Ovary (tissue), 7 donors: ENCODE measurements at regions not wholly inside any gene's neighbourhood (a gene's known extent, or its start where the extent isn't known, plus 50 kb on each side); places are given as distances from the start of the nearest gene placed in this dataset.

Experiments
- DNase-seq, 5 donors: peaks; one replicate each; pipeline ENCODE4 v3.0.0-alpha.2; 2019 to 2020
- H3K27ac ChIP-seq, 2 donors: fragments of 200-600 bp; one replicate each; pipeline versions ENCODE4 v1.5.1 to v1.8.0; 2019 to 2022
- H3K27me3 ChIP-seq: fragments of 200-600 bp; one replicate; pipeline ENCODE4 v1.8.0; 2022
- H3K36me3 ChIP-seq: fragments of 200-600 bp; sonication (generic); one replicate; pipeline ENCODE4 v1.5.1; 2019
- H3K4me1 ChIP-seq: one replicate; pipeline ENCODE4 v1.8.1; 2013; ENCODE audit warnings: mild to moderate bottlenecking, moderate library complexity; ENCODE audit not compliant: insufficient read depth
- H3K4me3 ChIP-seq: fragments of 200-600 bp; sonication (generic); one replicate; pipeline ENCODE4 v1.5.1; 2017
- H3K9me3 ChIP-seq, 2 donors: fragments of 200-600 bp in 1 of 2; sonication (generic) in 1 of 2; one replicate each; pipeline versions ENCODE4 v1.5.1 to v1.8.1; 2013 to 2019; ENCODE audit warnings: mild to moderate bottlenecking in 1 of 2, moderate library complexity in 1 of 2
- EP300 ChIP-seq: sonication (generic); formaldehyde crosslinking; IDR thresholded peaks from one replicate; pipeline ENCODE4 v1.6.1; 2017; ENCODE audit warnings: antibody characterized with exemption
- POLR2A ChIP-seq: fragments of 450-650 bp; IDR thresholded peaks from one replicate; pipeline ENCODE4 v1.6.1; 2017; ENCODE audit warnings: antibody characterized with exemption, mild to moderate bottlenecking, moderate library complexity
- WGBS, 3 donors: extraction: QIAGEN DNeasy Blood & Tissue Kit in 1 of 3; methylation state at CpG; one replicate each; pipeline versions ENCODE4 v1.1.5 to v1.1.7; 2013 to 2017; 5-methylcytosine and 5-hydroxymethylcytosine counted together
- intact Hi-C, 4 donors: fragments of 100-400 bp; cut with DNase I; formaldehyde crosslinking; loops; one replicate each; pipeline versions ENCODE4 v1.11.0 to v1.15.1; 2022 to 2023
- TF ChIP-seq, protein P1 (sequence below), 3 donors: fragments of 450-650 bp in 2 of 3; fragments of 200-600 bp in 1 of 3; IDR thresholded peaks; one replicate each; pipeline versions ENCODE4 v1.5.1 to v1.8.0; 2016 to 2022; ENCODE audit warnings: antibody characterized with exemption in 3 of 3, mild to moderate bottlenecking in 1 of 3
- donor health status: DM: no; HTN: no; CAD: no; lungs with moderate emphysema.
- donor health status: DM: no; HTN: no; CAD: no.
- donor health status: Bipolar disorder and iron deficiency.
- donor health status: DM: no; HTN: no; CAD: no.
- donor health status: DM: yes; HTN: yes; CAD: no.

GRCh38 chr5:54886866-54887265 lies 98.5 kb downstream of the ESM1 start:
- no peak for DNase-seq
- Histone ChIP-seq H3K36me3 (no peaks in the 10 kb centered on the region), H3K4me1 (peaks cover 3% of the 10 kb centered on the region), H3K9me3 (no peaks in the 10 kb centered on the region), H3K27ac (no peak overlapping the region), H3K4me3 (no peak overlapping the region), H3K27me3 (no peaks in the 10 kb centered on the region)
- TF ChIP-seq, protein P1, sequence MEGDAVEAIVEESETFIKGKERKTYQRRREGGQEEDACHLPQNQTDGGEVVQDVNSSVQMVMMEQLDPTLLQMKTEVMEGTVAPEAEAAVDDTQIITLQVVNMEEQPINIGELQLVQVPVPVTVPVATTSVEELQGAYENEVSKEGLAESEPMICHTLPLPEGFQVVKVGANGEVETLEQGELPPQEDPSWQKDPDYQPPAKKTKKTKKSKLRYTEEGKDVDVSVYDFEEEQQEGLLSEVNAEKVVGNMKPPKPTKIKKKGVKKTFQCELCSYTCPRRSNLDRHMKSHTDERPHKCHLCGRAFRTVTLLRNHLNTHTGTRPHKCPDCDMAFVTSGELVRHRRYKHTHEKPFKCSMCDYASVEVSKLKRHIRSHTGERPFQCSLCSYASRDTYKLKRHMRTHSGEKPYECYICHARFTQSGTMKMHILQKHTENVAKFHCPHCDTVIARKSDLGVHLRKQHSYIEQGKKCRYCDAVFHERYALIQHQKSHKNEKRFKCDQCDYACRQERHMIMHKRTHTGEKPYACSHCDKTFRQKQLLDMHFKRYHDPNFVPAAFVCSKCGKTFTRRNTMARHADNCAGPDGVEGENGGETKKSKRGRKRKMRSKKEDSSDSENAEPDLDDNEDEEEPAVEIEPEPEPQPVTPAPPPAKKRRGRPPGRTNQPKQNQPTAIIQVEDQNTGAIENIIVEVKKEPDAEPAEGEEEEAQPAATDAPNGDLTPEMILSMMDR (IDR thresholded peaks at IDR 0.05): no peak
- TF ChIP-seq EP300: no peak
- no peak for TF ChIP-seq POLR2A
- intact Hi-C loops: no loop called here
- WGBS, 3 donors: 81 to 88% (median 86%) methylated on average over 1 of the region's 1 CpG

GRCh38 chr5:54885636-54886035 lies 99.8 kb downstream of the ESM1 start:
- WGBS, 3 donors: 94 to 100% (median 95%) methylated on average over 3 of the region's 3 CpGs
- H3K36me3 ChIP-seq: no peaks in the 10 kb centered on the region
- H3K27me3 ChIP-seq: no peaks in the 10 kb centered on the region
- peaks cover 3% of the 10 kb centered on the region for H3K4me1 ChIP-seq
- no peak overlapping the region for H3K4me3 ChIP-seq
- TF ChIP-seq, protein P1 (IDR thresholded peaks at IDR 0.05): no peak
- no peak for TF ChIP-seq EP300
- no peak for TF ChIP-seq POLR2A
- no peak for DNase-seq
- H3K27ac ChIP-seq: no peak overlapping the region
- H3K9me3 ChIP-seq: no peaks in the 10 kb centered on the region
- intact Hi-C loops: no loop called here

- peak overlapping the region in 1 of 2 donors; percentile 16 for H3K27ac ChIP-seq
- WGBS, 3 donors: 47 to 61% (median 51%) methylated on average over 12 to 18 of the region's 18 CpGs
- no peaks in the 10 kb centered on the region for H3K36me3 ChIP-seq
- peak in 3 of 5 donors; percentile 10 to 42 (median 19) for DNase-seq
- intact Hi-C loops: no loop called here
- no peaks in the 10 kb centered on the region for H3K9me3 ChIP-seq
- peak overlapping the region; percentile 45 for H3K4me3 ChIP-seq
- TF ChIP-seq EP300 (no peak), POLR2A (no peak)
- TF ChIP-seq, protein P1 (IDR thresholded peaks at IDR 0.05): no peak
- H3K4me1 ChIP-seq: peaks cover 3% of the 10 kb centered on the region
- no peaks in the 10 kb centered on the region for H3K27me3 ChIP-seq
Observed at GRCh38 chr5:54884195-54884536, 101.2 kb downstream of the ESM1 start.

- intact Hi-C loops: no loop called here
- Histone ChIP-seq H3K36me3 (no peaks in the 10 kb centered on the region), H3K27ac (peak overlapping the region in 1 of 2 donors; percentile 16), H3K9me3 (no peaks in the 10 kb centered on the region), H3K27me3 (no peaks in the 10 kb centered on the region), H3K4me1 (peaks cover 3% of the 10 kb centered on the region), H3K4me3 (peak overlapping the region; percentile 45)
- WGBS, 3 donors: 2 to 4% (median 3%) methylated on average over 34 to 75 of the region's 75 CpGs
- TF ChIP-seq POLR2A: no peak
- TF ChIP-seq EP300: no peak
- TF ChIP-seq, protein P1 (IDR thresholded peaks at IDR 0.05): no peak
- peak; percentile 62 to 79 (median 67) for DNase-seq
Observed at GRCh38 chr5:54883374-54884194, 101.8 kb downstream of the ESM1 start.
